HepG2 (cell line): ENCODE measurements at regions not wholly inside any gene's neighbourhood (a gene's known extent, or its start where the extent isn't known, plus 50 kb on each side); places are given as distances from the start of the nearest gene placed in this dataset.
A peak's percentile ranks its signal among the peaks of the same experiment; 100 is the strongest.

ENCODE experiments used
- ATAC-seq: fragments of 200-7000 bp; cut with Tn5 transposase; 3 replicates; pipeline ENCODE4 v1.9.1; 2020; ENCODE audit warnings: mild to moderate bottlenecking, moderate library complexity
- BruUV-seq: library from RNA; stranded (reverse); fragments of 400-500 nt; replicated peaks from 2 replicates; lab custom pipeline; 2021; lab: Mats Ljungman, UMichigan
- CTCF ChIA-PET: fragments of 300-600 bp; formaldehyde crosslinking; extraction: SDS; loops from one replicate; lab custom pipeline; 2021; ENCODE audit warnings: low total read pairs, inconsistent platforms, low intra/inter-chr PET ratio; lab: Yijun Ruan, JAX
- POLR2A ChIA-PET: fragments of 350-600 bp; sonication (Branson Sonifier 250); formaldehyde crosslinking; loops from one replicate; lab custom pipeline; 2020; ENCODE audit warnings: antibody characterized with exemption, inconsistent platforms; lab: Yijun Ruan, JAX
- DNase-seq: peaks from one replicate; pipeline ENCODE4 v3.0.0-alpha.2; 2015; ENCODE audit warnings: low spot score
- FAIRE-seq: peaks from 3 replicates; lab custom pipeline; 2011; peaks lifted over from hg19 to GRCh38; lab: Jason Lieb, UNC
- H2AFZ ChIP-seq: one replicate; pipeline ENCODE4 v1.6.1; 2011; ENCODE audit warnings: low read length, inconsistent platforms
- H3K27ac ChIP-seq: fragments of 300-600 bp; 3 replicates; pipeline ENCODE4 v1.8.0; 2011; ENCODE audit warnings: mixed run types, mild to moderate bottlenecking, mixed read lengths, low read length, inconsistent platforms; ENCODE audit not compliant: insufficient read depth; ENCODE audit errors: extremely low read length
- H3K27me3 ChIP-seq, 2 experiments: fragments of 200-600 bp in 1 of 2; 2 replicates in 1 of 2; 3 replicates in 1 of 2; pipeline versions ENCODE4 v1.6.0 to v1.8.0; 2011; ENCODE audit warnings: low read length in 2 of 2, mild to moderate bottlenecking in 2 of 2, moderate library complexity in 2 of 2, inconsistent platforms in 1 of 2; ENCODE audit not compliant: insufficient read depth in 2 of 2, control insufficient read depth in 1 of 2
- H3K36me3 ChIP-seq, 2 experiments: fragments of 200-600 bp in 1 of 2; replicated peaks in 1 of 2; 2 replicates in 1 of 2; 3 replicates in 1 of 2; pipeline versions ENCODE4 v1.5.1 to v1.8.0; 2011; ENCODE audit warnings: low read length in 2 of 2, inconsistent platforms in 1 of 2; ENCODE audit not compliant: insufficient read depth in 2 of 2, control insufficient read depth in 1 of 2
- H3K4me1 ChIP-seq: 2 replicates; pipeline ENCODE4 v1.5.1; 2012; ENCODE audit warnings: low read length, inconsistent platforms; ENCODE audit not compliant: insufficient read depth
- H3K4me2 ChIP-seq: 2 replicates; pipeline ENCODE4 v1.6.0; 2011; ENCODE audit warnings: low read depth, low read length, inconsistent platforms
- H3K4me3 ChIP-seq, 3 experiments: fragments of 200-600 bp in 1 of 3; sonication (generic), shearing (Covaris generic) in 1 of 3; replicated peaks in 1 of 3; 2 replicates each; pipeline ENCODE4 v1.5.1; 2011 to 2016; ENCODE audit warnings: low read length in 3 of 3, inconsistent platforms in 2 of 3, low read depth in 2 of 3, mild to moderate bottlenecking in 2 of 3, control low read depth in 1 of 3, mixed read lengths in 1 of 3; ENCODE audit not compliant: insufficient read depth in 1 of 3
- H3K79me2 ChIP-seq: one replicate; pipeline ENCODE4 v1.6.1; 2011; ENCODE audit warnings: low read length, inconsistent platforms; ENCODE audit not compliant: insufficient read depth
- H3K9ac ChIP-seq: 2 replicates; pipeline ENCODE4 v1.6.0; 2011; ENCODE audit warnings: mild to moderate bottlenecking, low read depth, low read length, inconsistent platforms; ENCODE audit not compliant: insufficient read depth
- H3K9me3 ChIP-seq: 2 replicates; pipeline ENCODE4 v1.5.1; 2012; ENCODE audit warnings: mild to moderate bottlenecking, low read length
- H4K20me1 ChIP-seq: 2 replicates; pipeline ENCODE4 v1.6.0; 2011; ENCODE audit warnings: inconsistent platforms, mild to moderate bottlenecking, low read length, moderate library complexity; ENCODE audit not compliant: insufficient read depth
- ATF7 ChIP-seq, 2 experiments: fragments of 450-650 bp in 1 of 2; sonication (generic) in 1 of 2; formaldehyde crosslinking in 1 of 2; IDR thresholded peaks; 2 replicates each; pipeline versions ENCODE4 v1.4.0 to v1.6.1; 2016 to 2020; ENCODE audit warnings: antibody characterized with exemption in 1 of 2, mild to moderate bottlenecking in 1 of 2, missing genetic modification reagents in 1 of 2
- FIP1L1 ChIP-seq: fragments of 200-400 bp; formaldehyde crosslinking; IDR thresholded peaks from 2 replicates; pipeline ENCODE4 v1.6.1; 2018; ENCODE audit warnings: low read depth, mild to moderate bottlenecking, low read length, moderate library complexity, borderline replicate concordance; ENCODE audit not compliant: insufficient read depth
- KDM5B ChIP-seq: sonication (generic); formaldehyde crosslinking; IDR thresholded peaks from 2 replicates; pipeline ENCODE4 v1.4.0; 2020; ENCODE audit warnings: missing genetic modification reagents, mild to moderate bottlenecking, borderline replicate concordance
- NR2F6 ChIP-seq, 2 experiments: IDR thresholded peaks; 2 replicates each; pipeline ENCODE4 v1.6.1; 2016; ENCODE audit warnings: antibody characterized with exemption in 1 of 2, mild to moderate bottlenecking in 1 of 2
- RNF2 ChIP-seq: fragments of 450-650 bp; conservative IDR thresholded peaks from 2 replicates; pipeline ENCODE4 v1.6.1; 2016; ENCODE audit warnings: low read depth
- SKI ChIP-seq: fragments of 450-650 bp; IDR thresholded peaks from one replicate; pipeline ENCODE4 v1.6.1; 2018; ENCODE audit warnings: mild to moderate bottlenecking; ENCODE audit not compliant: partially characterized antibody
- ZHX1 ChIP-seq: sonication (generic); formaldehyde crosslinking; IDR thresholded peaks from 2 replicates; pipeline ENCODE4 v1.8.1; 2022; ENCODE audit warnings: low read depth, mild to moderate bottlenecking, missing genetic modification reagents
- ZNF225 ChIP-seq: sonication (generic); formaldehyde crosslinking; IDR thresholded peaks from 2 replicates; pipeline ENCODE4 v1.4.0; 2020; ENCODE audit warnings: mild to moderate bottlenecking, missing genetic modification reagents
- WGBS: methylation state at CpG from one replicate; pipeline ENCODE4 v1.1.6; 2017; ENCODE audit warnings: low lambda C conversion rate; 5-methylcytosine and 5-hydroxymethylcytosine counted together
- in situ Hi-C: cut with HindIII; loops from 2 replicates; pipeline ENCODE4 v1.10.0; 2017; ENCODE audit warnings: low pct_unique_long_range_greater_than_20kb; ENCODE audit not compliant: extremely low pct_ligation_motif_present
- intact Hi-C: fragments of 100-400 bp; cut with micrococcal nuclease; formaldehyde crosslinking; loops from one replicate; pipeline ENCODE4 v1.10.0; 2022; ENCODE audit not compliant: unreplicated experiment

GRCh38 chr10:44511166-44511565 lies 126.3 kb upstream of the CXCL12 start:
- 29% methylated on average over 2 of the region's 2 CpGs for WGBS
- Histone ChIP-seq H3K9me3 (no peaks in the 10 kb centered on the region), H3K79me2 (no peaks in the 10 kb centered on the region), H3K9ac (no peak overlapping the region), H3K27me3 (no peaks in the 10 kb centered on the region; a peak in 1 of 5 replicates), H4K20me1 (no peaks in the 10 kb centered on the region), H3K4me2 (no peak overlapping the region), H3K4me3 (no peak overlapping the region), H2AFZ (no peak overlapping the region), H3K27ac (no peak overlapping the region), H3K36me3 (no peaks in the 10 kb centered on the region), H3K4me1 (no peaks in the 10 kb centered on the region)
- in situ Hi-C loops, result no loop called here
- intact Hi-C loops, result no loop called here
- ATAC-seq (no peak), FAIRE-seq (no peak), DNase-seq (no peak)
- BruUV-seq, result no TSS peak
- CTCF ChIA-PET, result no interaction called here
- no peak for TF ChIP-seq NR2F6 (IDR thresholded peaks at IDR 0.05)
- no peak for TF ChIP-seq NR2F6 (CRISPR knock-in tag; IDR thresholded peaks at IDR 0.05)
- no peak for TF ChIP-seq SKI
- TF ChIP-seq RNF2, result no peak
- no peak for TF ChIP-seq FIP1L1
- TF ChIP-seq KDM5B (CRISPR knock-in tag), result no peak
- TF ChIP-seq ZNF225 (CRISPR knock-in tag), result no peak
- POLR2A ChIA-PET, result no interaction called here

DNA sequence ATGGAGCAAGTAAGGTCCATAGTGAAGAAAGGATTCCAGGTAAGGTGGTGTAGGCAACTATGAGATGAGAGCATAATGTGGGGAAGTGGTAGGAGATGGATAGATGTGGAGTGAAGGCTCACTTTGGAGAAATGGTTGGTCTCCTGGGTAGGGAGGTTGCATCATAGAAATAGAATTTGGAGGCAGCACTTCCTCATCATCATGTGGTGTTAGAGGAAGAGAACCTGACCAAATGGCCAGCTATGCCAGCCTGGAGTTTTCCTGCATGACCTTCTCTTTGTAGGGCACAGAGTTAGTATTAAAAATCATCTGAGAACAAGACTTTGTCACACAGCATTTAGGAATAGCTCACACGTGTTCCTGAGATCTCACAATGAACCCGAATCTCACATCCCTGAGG lies 126.7 kb upstream of the CXCL12 start:
- no peaks in the 10 kb centered on the region for H3K4me1 ChIP-seq
- no peaks in the 10 kb centered on the region for H4K20me1 ChIP-seq
- H3K9ac ChIP-seq, result no peak overlapping the region
- in situ Hi-C loops (no loop called here), intact Hi-C loops (no loop called here)
- DNase-seq (no peak), ATAC-seq (no peak), FAIRE-seq (no peak)
- no peaks in the 10 kb centered on the region; a peak in 1 of 5 replicates for H3K27me3 ChIP-seq
- H3K4me2 ChIP-seq, result no peak overlapping the region
- POLR2A ChIA-PET, result no interaction called here
- no peaks in the 10 kb centered on the region for H3K36me3 ChIP-seq
- WGBS, result 0% methylated on average over 1 of the region's 2 CpGs
- no peaks in the 10 kb centered on the region for H3K79me2 ChIP-seq
- no peaks in the 10 kb centered on the region for H3K9me3 ChIP-seq
- H3K4me3 ChIP-seq, result no peak overlapping the region
- no peak for TF ChIP-seq ZHX1 (CRISPR knock-in tag)
- peak; percentile 48; the same call in 1 of the 2 replicates for TF ChIP-seq ATF7 (IDR thresholded peaks at IDR 0.05)
- TF ChIP-seq ATF7 (CRISPR knock-in tag; IDR thresholded peaks at IDR 0.05), result no peak
- H2AFZ ChIP-seq, result no peak overlapping the region
- no TSS peak for BruUV-seq
- H3K27ac ChIP-seq, result no peak overlapping the region
- CTCF ChIA-PET, result no interaction called here
